Spleen (tissue), 7 donors: ENCODE measurements at regions not wholly inside any gene's neighbourhood (a gene's known extent, or its start where the extent isn't known, plus 50 kb on each side); places are given as distances from the start of the nearest gene placed in this dataset.

Experiments used
- POLR2A ChIP-seq, 3 donors: fragments of 450-650 bp; IDR thresholded peaks; one replicate each; pipeline ENCODE4 v1.5.1; 2017; ENCODE audit warnings: antibody characterized with exemption in 3 of 3, mild to moderate bottlenecking in 1 of 3
- POLR2AphosphoS5 ChIP-seq, 3 donors: sonication (generic); formaldehyde crosslinking; IDR thresholded peaks; one replicate each; pipeline ENCODE4 v1.5.1; 2017; ENCODE audit warnings: antibody characterized with exemption in 3 of 3
- TF ChIP-seq, protein P1 (sequence below), 11 experiments: fragments of 200-600 bp in 7 of 11; fragments of 450-650 bp in 4 of 11; sonication (generic) in 4 of 11; IDR thresholded peaks in 8 of 11; conservative IDR thresholded peaks in 3 of 11; 1 replicate in 7 of 11; 2 replicates in 4 of 11; pipeline versions ENCODE4 v1.4.0 to v1.8.0; 2016 to 2021; ENCODE audit warnings: antibody characterized with exemption in 11 of 11, inconsistent platforms in 4 of 11, mild to moderate bottlenecking in 1 of 11
- donor health status: DM: no; HTN: no; CAD: no; lungs with moderate emphysema.
- donor health status: DM: no; HTN: no; CAD: no.
- donor health status: DM: no; HTN: no; CAD: no.

DNA sequence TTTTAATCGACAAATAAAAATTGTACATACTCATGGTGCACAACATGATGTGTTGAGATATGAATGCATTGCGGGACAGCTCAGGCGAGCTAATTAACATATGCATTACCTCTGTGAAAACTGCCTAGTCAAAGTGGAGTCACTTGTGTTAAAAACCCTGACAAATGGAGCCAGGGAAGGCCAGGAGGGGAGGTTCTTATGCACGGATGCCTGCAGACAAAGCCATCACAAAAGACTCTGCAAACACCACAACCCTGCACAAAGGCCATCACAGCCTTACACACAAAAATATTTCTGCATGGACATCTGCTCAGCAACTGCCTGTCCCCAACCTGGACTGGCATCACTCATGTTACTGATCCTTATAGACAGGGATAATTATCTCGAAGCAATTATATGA lies 204.4 kb upstream of the AJAP1 start:
- TF ChIP-seq, protein P1, sequence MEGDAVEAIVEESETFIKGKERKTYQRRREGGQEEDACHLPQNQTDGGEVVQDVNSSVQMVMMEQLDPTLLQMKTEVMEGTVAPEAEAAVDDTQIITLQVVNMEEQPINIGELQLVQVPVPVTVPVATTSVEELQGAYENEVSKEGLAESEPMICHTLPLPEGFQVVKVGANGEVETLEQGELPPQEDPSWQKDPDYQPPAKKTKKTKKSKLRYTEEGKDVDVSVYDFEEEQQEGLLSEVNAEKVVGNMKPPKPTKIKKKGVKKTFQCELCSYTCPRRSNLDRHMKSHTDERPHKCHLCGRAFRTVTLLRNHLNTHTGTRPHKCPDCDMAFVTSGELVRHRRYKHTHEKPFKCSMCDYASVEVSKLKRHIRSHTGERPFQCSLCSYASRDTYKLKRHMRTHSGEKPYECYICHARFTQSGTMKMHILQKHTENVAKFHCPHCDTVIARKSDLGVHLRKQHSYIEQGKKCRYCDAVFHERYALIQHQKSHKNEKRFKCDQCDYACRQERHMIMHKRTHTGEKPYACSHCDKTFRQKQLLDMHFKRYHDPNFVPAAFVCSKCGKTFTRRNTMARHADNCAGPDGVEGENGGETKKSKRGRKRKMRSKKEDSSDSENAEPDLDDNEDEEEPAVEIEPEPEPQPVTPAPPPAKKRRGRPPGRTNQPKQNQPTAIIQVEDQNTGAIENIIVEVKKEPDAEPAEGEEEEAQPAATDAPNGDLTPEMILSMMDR (IDR thresholded peaks at IDR 0.05 in 8 of 11, conservative IDR thresholded peaks at IDR 0.05 in 3 of 11), result no peak
- TF ChIP-seq POLR2AphosphoS5 (IDR thresholded peaks at IDR 0.05), result no peak
- no peak for TF ChIP-seq POLR2A (IDR thresholded peaks at IDR 0.05)
